Astrocyte (in vitro differentiated cells and primary cell): ENCODE measurements at regions not wholly inside any gene's neighbourhood (a gene's known extent, or its start where the extent isn't known, plus 50 kb on each side); places are given as distances from the start of the nearest gene placed in this dataset.

Experiments used
- DNase-seq: peaks from one replicate; pipeline ENCODE4 v3.0.0-alpha.2; 2010; ENCODE audit warnings: low read depth
- FAIRE-seq: peaks from 2 replicates; lab custom pipeline; 2011; peaks lifted over from hg19 to GRCh38; lab: Jason Lieb, UNC
- H2AFZ ChIP-seq: 2 replicates; pipeline ENCODE4 v1.6.0; 2012; ENCODE audit warnings: low read depth, low read length, inconsistent platforms
- H3K27ac ChIP-seq: 2 replicates; pipeline ENCODE4 v1.5.1; 2011; ENCODE audit warnings: low read depth, low read length, inconsistent platforms
- H3K27me3 ChIP-seq: 2 replicates; pipeline ENCODE4 v1.6.0; 2011; ENCODE audit warnings: low read length, inconsistent platforms; ENCODE audit not compliant: insufficient read depth
- H3K36me3 ChIP-seq: 2 replicates; pipeline ENCODE4 v1.5.1; 2011; ENCODE audit warnings: low read length, inconsistent platforms; ENCODE audit not compliant: insufficient read depth
- H3K4me1 ChIP-seq: 2 replicates; pipeline ENCODE4 v1.5.1; 2011; ENCODE audit warnings: low read length, inconsistent platforms; ENCODE audit not compliant: insufficient read depth
- H3K4me2 ChIP-seq: 2 replicates; pipeline ENCODE4 v1.6.0; 2012; ENCODE audit warnings: low read length, inconsistent platforms
- H3K4me3 ChIP-seq: 2 replicates; pipeline ENCODE4 v1.5.1; 2011; ENCODE audit warnings: low read depth, mild to moderate bottlenecking, low read length, inconsistent platforms; ENCODE audit not compliant: insufficient read depth
- H3K79me2 ChIP-seq: 2 replicates; pipeline ENCODE4 v1.6.0; 2012; ENCODE audit warnings: mild to moderate bottlenecking, low read length, inconsistent platforms; ENCODE audit not compliant: insufficient read depth
- H3K9ac ChIP-seq: 2 replicates; pipeline ENCODE4 v1.6.0; 2012; ENCODE audit warnings: mild to moderate bottlenecking, low read length, inconsistent platforms
- H3K9me3 ChIP-seq: 2 replicates; pipeline ENCODE4 v1.5.1; 2012; ENCODE audit warnings: low read depth, mild to moderate bottlenecking, low read length, inconsistent platforms; ENCODE audit not compliant: insufficient read depth
- H4K20me1 ChIP-seq: 2 replicates; pipeline ENCODE4 v1.6.0; 2012; ENCODE audit warnings: low read length, inconsistent platforms; ENCODE audit not compliant: insufficient read depth
- H3K27ac Mint-ChIP-seq: one replicate; pipeline ENCODE4 v1.8.0; 2021; ENCODE audit warnings: mild to moderate bottlenecking, mixed read lengths; ENCODE audit not compliant: unreplicated experiment
- H3K27me3 Mint-ChIP-seq: one replicate; pipeline ENCODE4 v1.8.0; 2021; ENCODE audit warnings: low read depth, mixed read lengths; ENCODE audit not compliant: unreplicated experiment
- H3K36me3 Mint-ChIP-seq: one replicate; pipeline ENCODE4 v1.8.0; 2021; ENCODE audit warnings: low read depth, mixed read lengths; ENCODE audit not compliant: unreplicated experiment
- H3K4me1 Mint-ChIP-seq: one replicate; pipeline ENCODE4 v1.8.0; 2021; ENCODE audit warnings: low read depth, mixed read lengths; ENCODE audit not compliant: unreplicated experiment
- H3K4me3 Mint-ChIP-seq: one replicate; pipeline ENCODE4 v1.8.0; 2021; ENCODE audit warnings: mild to moderate bottlenecking, moderate library complexity, mixed read lengths; ENCODE audit not compliant: unreplicated experiment
- H3K9me3 Mint-ChIP-seq: one replicate; pipeline ENCODE4 v1.8.0; 2021; ENCODE audit warnings: mild to moderate bottlenecking, mixed read lengths; ENCODE audit not compliant: unreplicated experiment
- EZH2 ChIP-seq: IDR thresholded peaks from 2 replicates; pipeline ENCODE4 v1.6.1; 2012; ENCODE audit warnings: mild to moderate bottlenecking, low read length, inconsistent platforms; ENCODE audit not compliant: insufficient read depth
- TF ChIP-seq, protein P1 (sequence below): IDR thresholded peaks from 2 replicates; pipeline ENCODE4 v1.5.1; 2011; ENCODE audit warnings: low read depth, mild to moderate bottlenecking, inconsistent platforms, low read length, moderate library complexity; ENCODE audit not compliant: insufficient read depth

DNA sequence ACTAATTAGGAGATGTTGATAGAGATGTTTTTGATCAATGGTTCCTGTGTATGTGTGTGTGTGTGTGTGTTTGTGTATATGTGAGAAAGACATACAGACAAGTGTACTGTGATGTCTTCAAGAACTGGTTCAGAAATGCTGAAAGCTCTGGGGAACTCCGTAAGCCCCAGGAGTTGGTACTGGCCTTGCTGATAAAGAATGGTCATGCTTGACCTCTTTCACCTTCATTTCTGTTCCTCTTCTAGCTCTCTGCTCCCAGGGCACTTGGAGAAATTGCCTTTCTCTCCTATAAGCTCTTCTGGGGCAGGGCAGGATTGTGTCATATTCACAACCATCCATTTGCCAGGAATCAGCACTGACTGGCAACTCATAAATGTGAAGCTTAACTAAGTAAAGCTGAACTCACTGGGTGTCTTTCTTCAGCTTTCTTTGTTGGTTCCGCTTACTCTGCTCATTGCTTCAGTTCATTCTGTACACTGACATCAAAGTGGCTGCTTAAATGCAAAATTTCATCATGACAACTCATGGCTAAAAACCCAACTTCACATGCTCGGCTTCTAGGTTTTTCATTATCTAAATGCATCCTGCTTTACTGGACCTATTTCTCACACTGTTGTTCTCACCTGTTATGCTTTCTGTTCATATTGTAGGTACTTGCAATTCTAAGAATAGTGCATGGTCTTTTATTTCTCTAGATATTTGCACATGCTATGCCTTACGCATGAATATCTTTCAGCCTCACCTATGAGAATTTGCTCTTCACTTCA lies 162.1 kb upstream of the LYSMD4 start:
- Mint-ChIP-seq H3K27ac (no peak overlapping the region), H3K9me3 (peaks cover 3% of the 10 kb centered on the region), H3K4me1 (no peaks in the 10 kb centered on the region), H3K36me3 (no peaks in the 10 kb centered on the region), H3K4me3 (no peak overlapping the region), H3K27me3 (no peaks in the 10 kb centered on the region)
- DNase-seq = no peak
- Histone ChIP-seq H3K4me1 (no peaks in the 10 kb centered on the region), H3K27ac (no peak overlapping the region), H3K36me3 (no peaks in the 10 kb centered on the region), H3K27me3 (no peaks in the 10 kb centered on the region), H2AFZ (no peak overlapping the region), H3K4me3 (no peak overlapping the region), H3K9ac (no peak overlapping the region), H3K4me2 (no peak overlapping the region), H3K79me2 (no peaks in the 10 kb centered on the region), H4K20me1 (no peaks in the 10 kb centered on the region), H3K9me3 (no peaks in the 10 kb centered on the region)
- no peak for FAIRE-seq
- TF ChIP-seq, protein P1, sequence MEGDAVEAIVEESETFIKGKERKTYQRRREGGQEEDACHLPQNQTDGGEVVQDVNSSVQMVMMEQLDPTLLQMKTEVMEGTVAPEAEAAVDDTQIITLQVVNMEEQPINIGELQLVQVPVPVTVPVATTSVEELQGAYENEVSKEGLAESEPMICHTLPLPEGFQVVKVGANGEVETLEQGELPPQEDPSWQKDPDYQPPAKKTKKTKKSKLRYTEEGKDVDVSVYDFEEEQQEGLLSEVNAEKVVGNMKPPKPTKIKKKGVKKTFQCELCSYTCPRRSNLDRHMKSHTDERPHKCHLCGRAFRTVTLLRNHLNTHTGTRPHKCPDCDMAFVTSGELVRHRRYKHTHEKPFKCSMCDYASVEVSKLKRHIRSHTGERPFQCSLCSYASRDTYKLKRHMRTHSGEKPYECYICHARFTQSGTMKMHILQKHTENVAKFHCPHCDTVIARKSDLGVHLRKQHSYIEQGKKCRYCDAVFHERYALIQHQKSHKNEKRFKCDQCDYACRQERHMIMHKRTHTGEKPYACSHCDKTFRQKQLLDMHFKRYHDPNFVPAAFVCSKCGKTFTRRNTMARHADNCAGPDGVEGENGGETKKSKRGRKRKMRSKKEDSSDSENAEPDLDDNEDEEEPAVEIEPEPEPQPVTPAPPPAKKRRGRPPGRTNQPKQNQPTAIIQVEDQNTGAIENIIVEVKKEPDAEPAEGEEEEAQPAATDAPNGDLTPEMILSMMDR = no peak
- no peak for TF ChIP-seq EZH2

DNA sequence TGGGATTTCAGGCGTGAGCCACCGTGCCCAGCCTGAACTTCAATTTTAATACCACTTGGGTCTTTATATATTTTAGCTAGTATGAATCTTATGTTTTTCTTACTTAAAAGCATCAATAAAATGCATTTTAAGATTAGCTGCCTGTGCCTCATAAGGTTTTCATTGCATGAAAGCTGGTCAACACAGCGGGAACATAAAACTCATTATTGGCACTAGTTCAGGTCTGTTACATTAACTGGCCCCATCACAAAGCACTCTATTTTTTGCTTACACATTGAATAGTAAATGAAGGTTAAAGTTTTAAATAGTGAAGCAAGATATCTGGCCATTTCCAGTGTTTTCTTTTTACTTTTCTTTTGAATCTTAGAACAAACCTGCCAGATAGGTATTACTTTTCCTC lies 145.6 kb upstream of the LYSMD4 start:
- Histone ChIP-seq H3K79me2 (no peaks in the 10 kb centered on the region), H3K9ac (no peak overlapping the region), H4K20me1 (no peaks in the 10 kb centered on the region), H2AFZ (no peak overlapping the region), H3K36me3 (no peaks in the 10 kb centered on the region), H3K27me3 (no peaks in the 10 kb centered on the region), H3K4me3 (no peak overlapping the region), H3K4me1 (no peaks in the 10 kb centered on the region), H3K9me3 (no peaks in the 10 kb centered on the region), H3K27ac (no peak overlapping the region), H3K4me2 (no peak overlapping the region)
- FAIRE-seq (no peak), DNase-seq (no peak)
- Mint-ChIP-seq H3K4me3 (no peak overlapping the region), H3K9me3 (no peaks in the 10 kb centered on the region), H3K27ac (no peak overlapping the region), H3K27me3 (no peaks in the 10 kb centered on the region), H3K36me3 (no peaks in the 10 kb centered on the region), H3K4me1 (no peaks in the 10 kb centered on the region)
- TF ChIP-seq, protein P1 = no peak
- no peak for TF ChIP-seq EZH2

DNA sequence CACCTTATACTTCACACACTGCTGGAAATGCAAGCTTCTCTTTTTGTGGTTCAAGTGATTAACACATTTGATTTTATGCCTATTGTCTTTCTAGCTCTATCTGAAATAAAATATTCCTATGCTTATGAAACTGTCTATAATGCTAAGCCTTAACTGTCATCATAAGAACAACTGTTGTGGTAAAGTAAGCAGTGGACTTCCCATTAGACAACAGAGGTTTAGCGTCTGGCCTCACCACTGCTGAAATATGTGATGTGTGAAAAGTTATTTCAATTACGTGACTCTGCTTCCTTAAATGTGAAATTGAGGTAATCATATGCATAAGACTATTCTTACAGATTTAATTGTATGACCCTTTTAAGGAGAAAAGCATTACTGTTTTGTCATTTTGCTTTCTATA lies 140.2 kb upstream of the LYSMD4 start:
- Mint-ChIP-seq H3K9me3 (no peaks in the 10 kb centered on the region), H3K4me3 (no peak overlapping the region), H3K4me1 (no peaks in the 10 kb centered on the region), H3K27ac (no peak overlapping the region), H3K27me3 (peaks cover 1% of the 10 kb centered on the region), H3K36me3 (no peaks in the 10 kb centered on the region)
- no peaks in the 10 kb centered on the region for H3K36me3 ChIP-seq
- TF ChIP-seq EZH2 = no peak
- TF ChIP-seq, protein P1 = no peak
- H3K9ac ChIP-seq = no peak overlapping the region
- no peaks in the 10 kb centered on the region for H4K20me1 ChIP-seq
- no peaks in the 10 kb centered on the region for H3K4me1 ChIP-seq
- DNase-seq (no peak), FAIRE-seq (no peak)
- no peak overlapping the region for H3K4me2 ChIP-seq
- no peaks in the 10 kb centered on the region for H3K79me2 ChIP-seq
- no peak overlapping the region for H3K4me3 ChIP-seq
- H3K9me3 ChIP-seq = no peaks in the 10 kb centered on the region
- H3K27ac ChIP-seq = no peak overlapping the region
- H2AFZ ChIP-seq = no peak overlapping the region
- no peaks in the 10 kb centered on the region for H3K27me3 ChIP-seq
